ENCODE measurements at regions not wholly inside any gene's neighbourhood (a gene's known extent, or its start where the extent isn't known, plus 50 kb on each side); places are given as distances from the start of the nearest gene placed in this dataset.
"Not testable (repeated sequence)": the region's sequence is repeated elsewhere in the genome, so short reads cannot be mapped to it uniquely, and the experiment has no call there.

DNA sequence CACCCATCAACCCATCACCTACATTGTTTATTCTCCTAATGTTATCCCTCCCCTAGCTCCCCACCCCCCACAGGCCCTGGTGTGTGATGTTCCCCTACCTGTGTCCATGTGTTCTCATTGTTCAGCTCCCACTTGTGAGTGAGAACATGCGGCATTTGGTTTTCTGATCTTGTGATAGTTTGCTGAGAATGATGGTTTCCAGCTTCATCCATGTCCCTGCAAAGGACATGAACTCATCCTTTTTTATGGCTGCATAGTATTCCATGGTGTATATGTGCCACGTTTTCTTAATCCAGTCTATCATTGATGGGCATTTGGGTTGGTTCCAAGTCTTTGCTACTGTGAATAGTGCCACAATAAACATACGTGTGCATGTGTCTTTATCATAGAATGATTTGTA, 118.1 kb upstream of the IER5L start:
- H3K27me3 ChIP-seq (ENCODE audit: control insufficient read depth, insufficient read depth, low read length); H3K4me1 ChIP-seq (ENCODE audit: control insufficient read depth, insufficient read depth, low read length); H3K27ac ChIP-seq (ENCODE audit: low read depth, low read length); H3K36me3 ChIP-seq (ENCODE audit: control insufficient read depth, insufficient read depth, low read length); H3K9ac ChIP-seq (ENCODE audit: low read length); H3K4me3 ChIP-seq (ENCODE audit: low read length): not testable (repeated sequence)

DNA sequence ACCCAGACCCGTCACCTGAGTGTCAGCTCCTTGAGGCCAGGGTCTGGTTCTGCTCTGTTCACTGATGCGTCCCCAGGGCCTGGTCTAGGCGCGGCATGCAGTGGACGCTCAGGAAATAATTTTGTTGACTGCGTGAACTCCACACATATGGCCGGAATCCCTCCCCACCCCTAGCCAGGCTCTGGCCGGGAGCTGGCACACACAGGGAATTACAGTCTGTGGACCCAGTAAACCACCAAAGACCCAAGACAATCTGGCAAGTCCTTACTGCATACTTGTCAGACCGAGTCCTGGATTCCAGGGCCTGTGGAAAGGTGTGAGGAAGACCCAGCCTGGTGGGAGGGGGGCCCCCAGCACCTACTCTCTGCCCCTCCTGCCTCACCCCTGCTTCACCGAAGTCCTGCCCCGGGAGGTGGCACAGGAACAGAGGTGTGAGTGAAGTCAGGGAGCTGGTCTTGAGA, 113.0 kb upstream of the IER5L start:
- Histone ChIP-seq H3K9ac (ENCODE audit: low read length) (no peak overlapping the region), H3K27me3 (ENCODE audit: control insufficient read depth, insufficient read depth, low read length) (no peaks in the 10 kb centered on the region), H3K4me1 (ENCODE audit: control insufficient read depth, insufficient read depth, low read length) (no peaks in the 10 kb centered on the region), H3K27ac (ENCODE audit: low read depth, low read length) (no peak overlapping the region), H3K4me3 (ENCODE audit: low read length) (no peak overlapping the region), H3K36me3 (ENCODE audit: control insufficient read depth, insufficient read depth, low read length) (no peaks in the 10 kb centered on the region)

DNA sequence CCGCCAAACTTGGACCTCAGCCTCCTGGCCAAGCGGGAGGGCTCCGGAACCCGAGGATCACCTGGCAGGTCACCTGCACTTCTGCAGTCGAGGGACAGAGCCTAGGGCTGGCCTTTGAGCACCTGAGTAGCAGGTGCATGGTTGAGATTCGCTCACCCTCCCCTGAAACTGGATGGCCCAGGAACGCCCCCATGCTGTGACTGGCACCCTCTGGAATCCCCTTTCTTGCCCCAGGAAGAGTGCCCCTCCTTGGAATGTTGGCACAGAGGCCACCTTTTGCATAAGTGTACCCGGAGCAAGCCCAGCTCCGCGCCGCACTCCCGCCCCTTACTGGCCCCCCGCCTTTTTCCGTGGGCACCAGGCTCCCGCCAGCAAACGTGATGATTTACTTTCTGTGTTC, 112.5 kb upstream of the IER5L start:
- H3K4me1 ChIP-seq (ENCODE audit: control insufficient read depth, insufficient read depth, low read length), result no peaks in the 10 kb centered on the region
- no peaks in the 10 kb centered on the region for H3K27me3 ChIP-seq (ENCODE audit: control insufficient read depth, insufficient read depth, low read length)
- no peak overlapping the region for H3K27ac ChIP-seq (ENCODE audit: low read depth, low read length)
- H3K4me3 ChIP-seq (ENCODE audit: low read length), result no peak overlapping the region
- H3K36me3 ChIP-seq (ENCODE audit: control insufficient read depth, insufficient read depth, low read length), result no peaks in the 10 kb centered on the region
- no peak overlapping the region for H3K9ac ChIP-seq (ENCODE audit: low read length)

DNA sequence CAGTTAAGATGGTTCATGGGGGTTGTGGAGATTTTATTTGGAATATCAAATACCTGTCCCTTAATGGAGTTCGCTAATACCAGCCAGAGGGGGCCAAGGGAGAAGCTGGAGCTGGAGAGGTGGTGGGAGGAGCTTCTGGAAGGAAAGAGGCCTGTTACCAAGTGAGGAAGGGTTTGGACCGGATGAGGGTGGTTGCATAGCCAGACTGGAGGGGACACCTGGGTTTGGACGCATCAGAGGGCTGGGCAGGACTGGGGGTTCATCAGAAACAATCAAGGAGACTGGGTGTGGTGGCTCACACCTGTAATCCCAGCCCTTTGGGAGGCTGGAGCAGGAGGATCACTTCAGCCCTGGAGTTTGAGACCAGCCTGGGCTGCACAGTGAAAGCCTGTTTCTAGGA, 111.8 kb upstream of the IER5L start:
- Histone ChIP-seq H3K9ac (ENCODE audit: low read length) (no peak overlapping the region), H3K27me3 (ENCODE audit: control insufficient read depth, insufficient read depth, low read length) (no peaks in the 10 kb centered on the region), H3K4me3 (ENCODE audit: low read length) (no peak overlapping the region), H3K4me1 (ENCODE audit: control insufficient read depth, insufficient read depth, low read length) (no peaks in the 10 kb centered on the region), H3K36me3 (ENCODE audit: control insufficient read depth, insufficient read depth, low read length) (no peaks in the 10 kb centered on the region), H3K27ac (ENCODE audit: low read depth, low read length) (no peak overlapping the region)

DNA sequence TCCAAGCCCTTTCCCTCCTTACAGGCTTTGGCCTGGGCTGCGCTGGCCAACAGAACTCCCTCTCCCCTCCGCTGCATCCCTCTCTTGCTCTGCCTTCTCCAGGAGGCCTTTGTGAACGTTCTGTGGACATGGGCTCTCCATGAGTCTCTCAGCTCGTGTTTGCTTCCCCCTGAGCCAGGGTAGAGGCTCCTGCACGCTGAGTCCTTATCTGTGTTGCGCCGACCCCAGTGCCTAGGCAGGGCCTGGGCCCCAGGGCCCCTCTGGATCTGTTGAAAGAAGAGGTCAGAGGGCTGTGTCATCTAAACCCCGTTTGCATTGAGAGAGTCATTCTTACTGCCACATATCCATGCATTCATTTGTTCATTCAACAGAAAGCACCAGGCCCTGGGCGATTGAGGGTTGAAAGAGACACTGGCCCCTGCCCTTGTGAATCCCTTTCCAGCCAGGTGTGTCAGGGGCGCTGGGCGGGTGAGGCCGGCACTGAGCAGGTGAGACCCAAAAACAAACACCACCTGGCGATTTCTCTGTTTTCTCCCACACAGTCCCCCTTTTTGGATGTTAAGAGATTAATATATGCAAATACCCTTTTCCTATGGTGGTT, 111.2 kb upstream of the IER5L start:
- Histone ChIP-seq H3K9ac (ENCODE audit: low read length) (no peak overlapping the region), H3K4me1 (ENCODE audit: control insufficient read depth, insufficient read depth, low read length) (no peaks in the 10 kb centered on the region), H3K36me3 (ENCODE audit: control insufficient read depth, insufficient read depth, low read length) (no peaks in the 10 kb centered on the region), H3K27me3 (ENCODE audit: control insufficient read depth, insufficient read depth, low read length) (no peaks in the 10 kb centered on the region), H3K4me3 (ENCODE audit: low read length) (no peak overlapping the region), H3K27ac (ENCODE audit: low read depth, low read length) (no peak overlapping the region)

DNA sequence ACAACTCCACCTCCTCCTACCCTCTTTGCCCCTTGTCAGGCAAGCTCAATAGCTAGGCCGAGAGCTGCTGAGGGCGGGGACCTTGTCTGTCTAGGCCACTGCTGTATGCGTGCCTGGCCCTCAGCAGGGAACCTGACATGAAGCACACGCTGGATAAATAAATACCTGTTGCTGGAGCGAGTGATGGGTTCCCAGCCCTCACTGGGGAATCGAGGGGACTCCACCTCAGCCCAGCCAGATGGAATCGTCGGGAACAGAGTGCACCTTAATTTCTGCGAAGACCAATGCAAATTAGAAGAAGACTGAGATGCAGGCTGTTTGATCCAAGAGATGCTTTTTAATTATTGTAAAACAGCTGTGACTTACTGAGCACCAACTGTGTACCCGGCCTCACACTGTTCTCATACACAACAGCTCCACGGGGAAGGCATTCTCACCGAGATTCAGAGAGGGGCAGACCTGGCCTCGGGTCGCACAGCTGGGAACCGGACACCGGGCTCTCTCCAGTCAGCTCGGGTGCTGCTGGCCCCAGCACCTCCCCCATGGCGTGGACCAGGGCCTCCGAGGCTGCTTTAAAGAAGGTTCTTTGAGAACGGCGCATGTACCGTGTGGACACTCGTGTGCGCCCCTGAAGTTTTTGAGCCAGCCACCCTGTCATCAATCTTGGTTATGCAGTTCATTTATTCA, 109.7 kb upstream of the IER5L start:
- H3K9ac ChIP-seq (ENCODE audit: low read length), result no peak overlapping the region
- no peaks in the 10 kb centered on the region for H3K36me3 ChIP-seq (ENCODE audit: control insufficient read depth, insufficient read depth, low read length)
- no peak overlapping the region for H3K4me3 ChIP-seq (ENCODE audit: low read length)
- H3K4me1 ChIP-seq (ENCODE audit: control insufficient read depth, insufficient read depth, low read length), result no peaks in the 10 kb centered on the region
- no peak overlapping the region for H3K27ac ChIP-seq (ENCODE audit: low read depth, low read length)
- H3K27me3 ChIP-seq (ENCODE audit: control insufficient read depth, insufficient read depth, low read length), result no peaks in the 10 kb centered on the region

DNA sequence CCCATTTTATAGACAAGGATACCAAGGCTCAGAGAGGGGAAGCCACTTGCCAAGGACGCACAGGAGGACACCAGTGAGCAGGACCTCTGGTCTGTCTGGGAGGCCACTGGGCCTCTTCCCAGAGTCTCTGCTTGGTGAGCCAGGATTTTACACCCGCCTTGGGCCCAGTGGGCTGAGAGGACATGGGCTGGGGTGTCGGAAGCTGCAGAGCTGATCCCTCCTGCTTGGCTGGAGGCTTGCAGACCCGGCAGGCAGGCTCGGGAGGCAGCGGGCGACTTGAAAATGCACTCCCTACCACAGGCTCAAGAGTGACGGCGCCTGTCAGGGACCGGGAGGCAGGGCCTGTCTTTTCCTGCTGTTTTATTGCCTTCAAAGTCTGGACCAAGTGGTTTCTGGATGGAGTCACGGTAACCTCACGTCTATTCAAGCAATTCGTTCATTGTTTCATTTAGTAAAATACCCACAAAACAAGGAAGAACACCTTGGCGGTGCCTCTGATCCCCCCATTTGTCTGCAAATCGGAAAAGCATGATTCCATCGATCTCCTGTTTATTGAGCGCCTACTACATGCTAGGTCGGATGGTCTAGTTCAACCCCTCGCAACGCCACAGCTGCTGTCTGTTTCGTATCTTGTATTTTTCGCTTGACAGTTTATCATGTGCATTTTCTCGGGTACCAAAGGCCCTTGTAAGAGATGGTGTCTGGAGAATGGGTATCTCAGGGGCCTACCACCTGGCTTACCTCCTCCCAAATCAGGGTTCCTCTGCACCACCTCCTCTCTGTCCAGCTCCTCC, 108.1 kb upstream of the IER5L start:
- Histone ChIP-seq H3K27me3 (ENCODE audit: control insufficient read depth, insufficient read depth, low read length) (no peaks in the 10 kb centered on the region), H3K4me1 (ENCODE audit: control insufficient read depth, insufficient read depth, low read length) (no peaks in the 10 kb centered on the region), H3K36me3 (ENCODE audit: control insufficient read depth, insufficient read depth, low read length) (no peaks in the 10 kb centered on the region), H3K9ac (ENCODE audit: low read length) (no peak overlapping the region), H3K4me3 (ENCODE audit: low read length) (no peak overlapping the region), H3K27ac (ENCODE audit: low read depth, low read length) (no peak overlapping the region)

DNA sequence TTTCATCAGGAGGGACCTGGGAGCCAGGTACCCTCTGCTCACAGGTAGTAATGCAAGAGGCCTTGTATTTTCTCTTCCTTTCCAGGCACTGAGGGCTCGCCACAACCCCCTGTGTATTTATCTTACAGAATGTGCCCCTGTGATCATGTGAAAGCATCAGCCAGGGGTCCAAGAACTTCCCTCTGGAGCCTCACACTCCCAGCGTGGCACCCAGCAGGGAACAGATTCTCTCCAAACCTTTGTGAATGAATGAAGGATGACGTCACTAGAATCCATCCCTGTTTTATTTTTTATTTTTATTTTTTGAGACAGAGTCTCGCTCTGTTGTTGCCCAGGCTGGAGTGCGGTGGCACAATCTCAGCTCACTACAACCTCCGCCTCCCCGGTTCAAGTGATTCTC, 107.3 kb upstream of the IER5L start:
- Histone ChIP-seq H3K9ac (ENCODE audit: low read length) (no peak overlapping the region), H3K27ac (ENCODE audit: low read depth, low read length) (no peak overlapping the region), H3K27me3 (ENCODE audit: control insufficient read depth, insufficient read depth, low read length) (no peaks in the 10 kb centered on the region), H3K4me1 (ENCODE audit: control insufficient read depth, insufficient read depth, low read length) (no peaks in the 10 kb centered on the region), H3K36me3 (ENCODE audit: control insufficient read depth, insufficient read depth, low read length) (no peaks in the 10 kb centered on the region), H3K4me3 (ENCODE audit: low read length) (no peak overlapping the region)

DNA sequence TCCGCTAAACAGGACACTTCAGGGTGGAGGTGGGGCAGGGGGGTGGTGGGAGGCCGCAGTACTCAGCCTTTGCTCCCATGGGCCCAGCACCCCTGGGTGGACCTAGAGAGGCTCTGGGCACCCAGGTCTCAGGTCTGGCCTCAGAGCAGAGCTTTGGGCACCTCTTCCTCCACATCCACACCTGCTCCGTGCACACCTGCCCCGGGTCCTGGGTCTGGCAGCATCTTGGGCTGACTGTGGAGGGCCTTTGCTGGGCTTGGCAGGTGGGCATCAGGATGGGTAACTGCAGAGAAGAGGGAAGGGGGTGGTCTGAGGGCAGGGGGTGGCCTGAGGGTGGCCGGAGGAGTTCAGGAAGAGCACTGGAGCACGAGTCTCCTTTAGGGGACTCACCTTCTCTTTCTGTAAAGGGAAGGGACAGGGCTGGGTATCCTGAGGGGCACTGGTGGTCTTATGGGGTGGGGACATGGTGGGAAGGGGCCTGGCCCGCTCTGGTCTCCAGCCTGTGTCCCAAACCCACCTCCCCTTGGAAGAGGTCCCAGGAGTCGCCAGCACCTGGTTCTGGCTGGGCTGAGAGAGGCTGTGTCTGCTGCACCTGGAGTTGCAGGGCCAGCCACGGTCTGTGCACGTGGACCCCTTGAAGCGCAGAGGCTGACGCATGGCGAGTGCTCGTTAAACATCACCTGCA, 106.7 kb upstream of the IER5L start:
- Histone ChIP-seq H3K4me1 (ENCODE audit: control insufficient read depth, insufficient read depth, low read length) (no peaks in the 10 kb centered on the region), H3K9ac (ENCODE audit: low read length) (no peak overlapping the region), H3K27me3 (ENCODE audit: control insufficient read depth, insufficient read depth, low read length) (no peaks in the 10 kb centered on the region), H3K27ac (ENCODE audit: low read depth, low read length) (no peak overlapping the region), H3K4me3 (ENCODE audit: low read length) (no peak overlapping the region), H3K36me3 (ENCODE audit: control insufficient read depth, insufficient read depth, low read length) (no peaks in the 10 kb centered on the region)

DNA sequence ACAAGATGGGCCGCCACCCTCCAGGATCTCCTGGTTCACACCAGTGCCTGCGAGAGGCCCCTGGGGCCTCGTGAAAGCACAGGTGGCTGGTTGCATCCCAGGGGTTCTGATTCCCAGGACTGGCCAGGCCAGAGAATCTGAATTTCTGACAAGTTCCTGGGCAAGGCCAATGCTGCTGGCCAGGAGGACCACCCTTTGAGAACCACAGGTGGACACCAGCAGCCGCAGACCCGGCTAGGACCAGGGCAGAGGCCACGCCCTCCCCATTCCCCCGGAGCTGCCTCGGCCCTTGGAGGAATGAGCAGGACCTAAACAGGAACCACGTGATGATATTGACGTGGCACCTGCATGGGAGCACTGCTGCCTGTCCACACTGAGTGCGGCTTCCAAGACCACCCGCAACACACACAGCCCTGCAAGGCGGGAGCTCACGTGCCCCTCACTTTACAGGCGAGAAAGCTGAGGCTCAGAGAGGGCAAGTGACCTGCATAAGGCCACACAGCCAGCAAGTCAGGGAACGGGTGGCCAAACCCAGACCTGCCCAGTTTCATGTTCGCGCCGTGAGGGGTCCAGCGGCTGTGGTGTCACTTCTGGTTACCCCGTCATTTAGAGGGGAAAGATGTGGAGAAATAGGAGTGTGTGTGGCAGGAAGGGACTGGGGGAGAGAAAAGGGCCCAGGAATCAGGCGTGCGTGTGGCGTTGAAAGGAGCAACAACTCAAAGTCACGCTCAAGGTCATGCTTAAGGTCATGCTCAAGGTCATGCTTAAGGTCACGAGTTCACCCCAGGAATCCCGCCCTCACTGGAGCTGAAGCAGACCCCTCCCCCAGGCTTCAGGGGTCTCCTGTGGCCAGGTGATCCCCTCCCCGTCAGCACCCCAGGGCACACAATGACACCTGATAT, 105.9 kb upstream of the IER5L start:
- Histone ChIP-seq H3K27me3 (ENCODE audit: control insufficient read depth, insufficient read depth, low read length) (no peaks in the 10 kb centered on the region), H3K4me1 (ENCODE audit: control insufficient read depth, insufficient read depth, low read length) (no peaks in the 10 kb centered on the region), H3K9ac (ENCODE audit: low read length) (no peak overlapping the region), H3K27ac (ENCODE audit: low read depth, low read length) (no peak overlapping the region), H3K36me3 (ENCODE audit: control insufficient read depth, insufficient read depth, low read length) (no peaks in the 10 kb centered on the region), H3K4me3 (ENCODE audit: low read length) (peak overlapping the region; percentile 9)

DNA sequence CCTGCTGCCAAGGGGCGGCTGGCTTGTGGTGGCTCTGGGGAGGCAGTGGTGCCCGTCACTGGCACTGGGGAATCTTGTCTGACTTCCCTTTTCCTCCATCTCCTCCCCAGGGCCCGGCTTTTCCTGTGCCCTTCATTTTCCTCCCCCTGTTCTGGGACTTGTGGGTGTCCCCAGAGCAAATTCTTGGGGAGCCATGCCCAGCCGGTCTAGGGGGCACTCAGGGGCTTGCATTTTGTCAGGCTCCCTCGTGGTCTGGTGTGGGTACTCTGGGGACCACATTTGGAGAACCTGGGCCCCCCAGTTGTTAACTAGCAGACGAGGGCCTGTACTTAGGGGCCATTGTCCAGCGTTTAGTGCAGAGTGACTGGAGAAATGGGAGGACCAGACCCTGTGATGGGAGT, 105.2 kb upstream of the IER5L start:
- Histone ChIP-seq H3K27ac (ENCODE audit: low read depth, low read length) (no peak overlapping the region), H3K36me3 (ENCODE audit: control insufficient read depth, insufficient read depth, low read length) (no peaks in the 10 kb centered on the region), H3K4me3 (ENCODE audit: low read length) (peak overlapping the region; percentile 9), H3K9ac (ENCODE audit: low read length) (no peak overlapping the region), H3K27me3 (ENCODE audit: control insufficient read depth, insufficient read depth, low read length) (peaks cover 2% of the 10 kb centered on the region), H3K4me1 (ENCODE audit: control insufficient read depth, insufficient read depth, low read length) (no peaks in the 10 kb centered on the region)

All from rectal smooth muscle tissue (tissue), 1 donor.